NCI-H1105 (cell line): ENCODE measurements at regions not wholly inside any gene's neighbourhood (a gene's known extent, or its start where the extent isn't known, plus 50 kb on each side); places are given as distances from the start of the nearest gene placed in this dataset.

Source experiments
- DNase-seq: peaks from one replicate; lab custom pipeline; 2025; lab: John Stamatoyannopoulos, UW

DNA sequence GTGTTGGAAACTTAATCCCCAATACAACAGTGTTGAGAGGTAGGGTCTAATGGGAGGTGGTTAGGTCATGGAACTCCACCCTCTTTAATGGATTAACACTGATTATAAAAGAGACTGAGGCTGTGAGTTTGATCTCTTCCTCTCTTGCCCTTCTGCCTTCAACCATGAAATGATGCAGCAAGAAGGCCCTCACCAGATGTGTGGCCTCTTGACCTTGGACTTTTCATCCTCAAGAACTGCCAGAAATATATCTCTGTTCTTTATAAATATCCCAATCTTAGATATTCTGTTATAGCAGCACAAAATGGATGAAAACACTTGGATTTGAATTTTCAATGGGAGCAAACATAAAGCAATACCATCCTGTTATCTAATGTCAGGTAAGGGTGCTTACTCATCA lies 67.6 kb downstream of the NMUR2 start:
- no peak for DNase-seq

DNA sequence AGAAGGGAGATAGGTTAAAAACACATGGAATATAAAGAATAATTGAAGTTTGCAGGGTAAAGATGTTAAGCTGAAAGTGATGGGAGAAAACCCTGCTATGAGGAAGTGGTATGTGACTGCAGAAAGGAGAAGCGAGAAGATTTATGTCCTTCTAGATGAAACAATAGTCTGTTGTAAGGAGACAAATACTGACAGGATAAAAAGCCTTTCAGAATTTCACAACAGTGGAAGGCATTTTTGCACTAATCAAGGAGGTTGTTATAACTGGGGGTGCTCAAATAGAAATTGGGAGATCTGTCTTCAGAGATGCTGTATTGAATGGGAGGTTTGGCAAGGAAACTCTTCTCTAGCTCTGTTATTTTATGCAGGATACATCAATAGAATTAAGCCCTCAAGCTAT lies 69.6 kb downstream of the NMUR2 start:
- no peak for DNase-seq

DNA sequence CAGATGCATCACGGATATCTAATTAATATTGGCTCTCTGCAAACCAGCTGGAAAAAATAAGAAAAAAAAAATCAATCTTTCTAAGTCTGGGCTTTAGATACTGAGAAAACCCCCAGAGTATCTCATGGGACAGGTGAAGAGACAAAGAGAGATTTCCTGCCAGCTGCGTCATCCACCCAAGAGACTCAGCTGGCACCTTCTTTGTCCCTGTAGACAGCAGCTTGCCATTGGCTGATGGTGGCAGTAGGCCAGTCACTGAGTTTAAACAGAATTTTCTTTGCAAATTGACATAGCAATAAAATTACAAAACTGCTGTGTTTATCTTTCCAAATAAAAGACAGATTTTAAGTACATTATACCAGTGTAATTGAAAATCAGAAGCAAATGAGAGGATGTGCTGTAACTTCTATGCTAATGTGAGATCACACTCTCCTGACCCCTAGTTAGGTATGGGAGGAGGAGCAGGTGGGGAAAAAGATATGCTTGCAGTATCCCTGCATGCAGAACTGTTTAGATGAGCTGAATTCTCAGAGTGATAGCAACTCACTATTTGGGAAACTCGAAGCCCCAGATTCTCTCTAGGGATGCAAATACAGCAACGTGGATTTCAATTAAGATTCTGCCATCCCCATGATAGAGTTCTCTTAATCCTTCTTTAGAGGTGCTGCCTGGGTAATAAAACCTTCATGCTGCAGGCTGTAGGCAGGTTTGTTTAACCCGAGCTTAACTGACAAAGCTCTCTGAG lies 72.2 kb downstream of the NMUR2 start:
- DNase-seq = no peak

DNA sequence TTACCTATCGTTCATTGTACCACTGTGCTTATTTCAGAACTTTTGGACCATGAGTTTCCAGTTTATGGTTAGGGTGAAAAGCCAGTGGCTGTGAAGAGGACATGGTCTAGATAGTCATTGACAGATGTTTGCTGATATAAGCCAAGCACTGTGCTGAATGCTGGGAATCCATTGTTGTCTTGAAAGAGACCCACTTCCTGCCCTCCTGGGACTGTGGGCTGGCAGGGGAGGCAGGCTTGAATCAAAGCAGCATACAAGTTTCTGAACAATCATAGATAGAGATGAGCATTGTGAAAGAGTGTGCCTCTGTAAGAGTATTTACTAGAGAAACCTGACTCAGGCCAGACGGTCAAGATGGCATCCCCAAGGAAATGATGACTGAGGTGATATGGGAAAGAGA lies 73.4 kb downstream of the NMUR2 start:
- DNase-seq = no peak

DNA sequence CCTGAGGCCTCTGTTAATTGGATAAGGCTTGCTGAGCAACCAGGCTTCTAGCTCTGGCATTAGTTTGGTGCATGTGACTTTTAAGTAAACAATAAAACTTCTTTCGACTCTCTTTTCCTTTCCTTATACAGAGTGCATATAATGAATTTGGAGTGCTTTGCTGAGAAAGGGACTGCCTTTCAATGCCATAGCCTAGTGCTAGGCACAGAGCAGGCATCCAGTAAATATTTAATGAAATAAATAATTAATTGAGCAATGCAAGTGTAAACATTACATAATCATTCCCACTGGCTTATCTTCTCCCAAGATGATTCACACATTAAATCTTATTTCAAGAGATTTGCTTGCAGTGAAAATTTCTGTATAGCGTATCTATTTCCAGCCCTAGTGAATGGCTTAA lies 74.1 kb downstream of the NMUR2 start:
- DNase-seq = no peak

DNA sequence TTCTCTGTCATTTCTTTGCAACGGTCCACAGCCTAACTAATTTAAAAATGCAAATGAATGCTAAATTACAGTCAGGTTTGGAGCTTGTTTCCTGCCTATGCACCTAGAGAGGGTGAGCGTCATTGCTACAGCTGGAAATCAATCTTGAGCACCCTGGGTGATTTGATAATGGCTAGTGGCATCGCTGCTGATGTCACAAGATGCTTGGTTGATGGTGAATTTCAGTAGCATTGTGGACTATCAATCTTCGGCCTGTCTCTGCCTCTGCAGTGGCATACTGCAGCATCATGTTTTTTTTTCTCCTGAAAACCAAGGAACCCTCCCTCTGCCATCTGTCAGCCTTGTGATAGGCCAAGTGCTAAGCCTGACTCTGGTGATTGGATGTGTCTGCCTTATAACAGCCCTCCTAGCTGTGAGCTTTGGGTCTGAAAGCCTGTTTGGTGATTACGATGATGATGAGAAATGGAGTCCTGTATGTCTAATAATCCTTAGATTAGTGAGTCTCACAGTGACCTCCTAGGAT lies 75.3 kb downstream of the NMUR2 start:
- DNase-seq = no peak

DNA sequence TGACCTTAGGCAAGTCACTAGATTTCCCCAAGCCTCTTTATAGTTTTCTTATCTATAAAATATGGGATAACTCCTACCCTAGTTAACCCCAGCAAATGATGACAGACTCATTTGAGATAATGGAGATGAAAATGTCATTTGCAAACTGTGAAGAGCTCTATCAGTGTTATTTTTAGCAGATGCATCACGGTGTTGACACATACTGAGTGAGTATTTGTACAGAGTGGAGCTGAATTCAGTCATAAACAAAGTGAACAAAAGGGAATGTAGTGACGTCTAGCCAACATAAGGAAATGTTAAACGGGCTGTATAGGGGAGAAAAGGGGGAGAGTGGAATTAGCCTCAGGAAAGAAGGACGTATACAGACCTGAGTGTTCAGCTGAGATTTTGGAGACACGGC lies 75.9 kb downstream of the NMUR2 start:
- no peak for DNase-seq

DNA sequence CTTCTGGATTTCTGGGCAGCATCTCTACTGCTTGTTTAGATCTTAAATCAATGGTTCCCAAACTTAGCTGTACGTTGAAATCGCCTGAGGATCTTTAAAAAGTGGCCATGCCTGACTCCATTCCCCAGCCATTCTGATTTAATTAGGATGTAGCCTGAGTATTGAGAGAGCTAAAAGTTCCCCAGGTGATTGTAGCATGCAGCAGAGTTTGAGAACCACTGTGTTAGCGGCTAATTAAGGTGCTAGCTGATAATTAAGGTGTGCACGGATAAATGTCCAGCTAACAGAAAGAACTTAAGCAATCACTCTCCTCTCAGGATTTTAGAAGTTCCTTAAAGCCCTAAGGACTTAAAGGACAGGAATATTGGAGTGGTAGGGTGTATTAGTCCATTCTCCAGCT lies 89.1 kb downstream of the NMUR2 start:
- DNase-seq = no peak

DNA sequence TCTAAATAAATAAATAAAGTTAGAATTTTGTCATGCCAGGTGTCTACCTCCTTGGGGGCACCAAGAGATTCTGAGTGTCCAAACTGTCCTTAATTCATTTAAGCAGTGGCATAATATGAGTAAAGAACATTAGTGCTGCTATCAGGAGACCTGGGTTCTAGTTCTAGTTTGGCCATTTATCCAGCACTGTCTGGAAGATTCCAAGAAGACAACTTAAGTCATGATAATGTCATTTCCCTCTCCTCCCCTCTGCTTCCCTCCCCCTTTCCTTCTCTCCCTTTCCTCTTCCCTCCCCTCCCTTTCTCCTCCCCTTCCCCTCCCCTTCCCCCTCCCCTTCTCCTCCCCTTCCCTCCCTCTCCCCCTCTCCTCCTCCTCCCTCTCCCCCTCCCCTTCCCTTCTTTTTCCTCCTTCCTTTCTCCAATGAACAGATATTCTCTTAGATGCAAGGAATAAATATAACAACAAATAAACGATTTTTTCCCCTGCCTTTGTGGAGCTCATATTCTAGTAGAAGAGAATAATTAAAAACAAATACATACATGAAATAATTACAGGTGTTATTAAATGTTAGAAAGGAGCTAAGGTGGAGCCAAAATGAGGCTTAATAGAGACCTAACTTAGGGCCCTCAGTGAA lies 90.8 kb downstream of the NMUR2 start:
- no peak for DNase-seq

DNA sequence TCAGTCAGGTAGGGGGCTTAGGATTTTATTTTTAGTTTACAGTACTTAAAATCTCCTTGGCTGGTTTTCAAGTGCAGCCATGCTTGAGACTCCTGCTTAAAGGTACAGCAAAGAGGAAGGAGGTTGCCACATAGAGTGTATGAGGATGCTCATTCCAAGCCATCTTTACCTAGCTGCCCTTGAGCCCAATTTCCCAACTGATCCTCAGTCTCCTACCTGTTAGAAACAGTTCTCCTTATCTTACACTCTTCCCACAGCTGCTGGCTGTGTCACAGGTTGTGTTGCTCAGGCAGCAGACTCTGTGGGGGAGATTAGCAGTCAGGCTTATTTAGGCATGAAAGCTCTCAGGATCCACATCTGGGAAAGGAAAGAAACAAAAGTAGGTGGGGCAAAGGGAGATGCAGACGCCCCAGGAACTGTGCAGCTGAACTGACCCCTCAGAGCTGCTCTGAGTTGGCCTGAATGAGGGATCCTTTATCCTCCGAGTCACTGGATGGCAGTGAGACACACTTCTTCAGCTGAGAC lies 95.1 kb downstream of the NMUR2 start:
- DNase-seq = no peak

DNA sequence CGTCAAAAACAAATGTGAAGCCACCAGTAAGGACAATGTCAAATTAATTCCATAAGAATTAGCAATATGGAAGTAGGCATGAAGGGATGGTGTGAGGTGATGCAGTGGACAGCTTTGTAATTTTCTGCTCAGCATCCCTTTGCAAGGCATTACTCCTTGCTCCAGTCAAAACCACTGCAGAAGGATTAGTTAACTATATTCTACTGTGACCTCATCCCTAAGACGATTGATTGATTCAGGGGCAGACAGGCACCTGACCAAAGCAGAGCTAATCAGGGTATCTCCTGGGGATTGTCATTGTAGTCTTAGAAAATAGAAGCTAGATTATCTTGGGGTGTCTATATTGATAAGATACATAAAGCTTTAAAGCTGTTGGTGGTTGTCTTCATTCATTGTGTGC lies 98.7 kb downstream of the NMUR2 start:
- no peak for DNase-seq

DNA sequence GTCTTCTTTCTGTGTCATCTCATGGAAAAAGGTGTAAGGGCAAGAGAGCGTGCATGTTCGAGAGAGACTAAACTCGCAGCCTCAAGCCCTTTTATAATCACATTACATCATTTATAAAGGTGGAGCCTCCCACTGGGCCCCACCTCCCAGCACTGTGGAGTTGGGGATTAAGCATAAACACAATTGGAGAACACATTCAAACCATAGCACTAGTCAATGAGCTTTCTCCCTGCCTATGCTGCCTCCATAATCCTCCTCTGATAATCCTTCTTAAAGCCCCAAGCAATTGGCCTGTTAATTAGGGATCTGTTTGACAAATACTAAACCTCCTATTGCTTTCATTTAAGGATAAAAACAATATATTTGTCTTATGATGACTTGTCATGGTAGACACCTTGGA lies 99.6 kb downstream of the NMUR2 start:
- no peak for DNase-seq

DNA sequence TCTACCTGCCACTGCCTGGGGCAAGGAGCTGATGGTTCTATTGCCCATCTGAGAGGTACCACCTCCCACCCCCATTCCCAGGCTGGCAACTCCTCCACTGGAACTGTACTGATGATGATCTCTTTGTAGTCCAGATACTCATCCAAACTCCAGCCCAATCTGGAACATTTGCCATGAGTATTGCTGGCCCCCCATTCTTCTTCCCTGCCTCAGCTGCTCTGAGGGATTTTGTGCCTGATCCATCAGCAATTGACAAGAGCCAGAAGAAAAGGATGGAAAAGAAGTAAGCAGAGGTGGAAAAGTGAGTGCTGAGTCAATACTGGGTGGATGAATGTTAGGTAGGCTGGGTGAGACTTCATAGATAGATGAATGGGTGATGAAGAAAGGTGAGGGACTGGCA lies 101.2 kb downstream of the NMUR2 start:
- DNase-seq = no peak

DNA sequence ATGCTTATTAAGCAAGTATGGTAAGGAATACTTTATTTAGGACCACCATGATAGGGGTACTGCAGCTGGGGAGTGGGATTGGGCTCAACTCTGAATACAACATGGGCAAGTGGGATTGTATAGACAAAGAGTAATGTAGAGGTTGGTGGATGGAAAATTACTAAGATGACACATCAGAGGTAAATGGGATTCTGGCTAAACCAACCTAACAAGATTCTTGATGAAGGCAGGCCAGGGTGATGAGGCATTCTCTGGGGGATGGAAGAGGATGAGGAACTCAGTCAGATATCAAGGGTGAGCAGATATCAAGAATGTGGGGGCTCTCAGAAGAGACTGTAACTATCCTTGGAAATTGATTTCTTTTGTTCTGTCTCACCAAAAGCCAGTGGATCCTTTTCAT lies 107.2 kb downstream of the NMUR2 start:
- DNase-seq = no peak

DNA sequence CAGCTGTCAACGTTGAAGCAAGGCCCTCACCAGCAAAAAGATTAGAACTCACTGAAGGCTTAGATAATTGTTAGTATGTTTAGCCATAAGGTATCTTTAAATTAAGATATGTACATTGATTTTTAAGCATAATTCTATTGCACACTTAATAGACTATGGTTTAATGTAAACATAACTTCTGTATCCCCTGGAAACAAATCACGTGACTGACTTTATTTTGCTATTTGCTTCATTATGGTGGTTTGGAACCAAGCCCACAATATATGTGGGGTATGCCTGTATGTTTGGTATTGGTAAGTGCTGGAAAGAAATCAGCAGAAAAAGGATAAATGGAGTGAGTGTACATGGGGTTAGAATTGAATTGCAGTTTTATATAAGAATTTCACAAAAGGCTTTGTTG lies 111.9 kb downstream of the NMUR2 start:
- no peak for DNase-seq

DNA sequence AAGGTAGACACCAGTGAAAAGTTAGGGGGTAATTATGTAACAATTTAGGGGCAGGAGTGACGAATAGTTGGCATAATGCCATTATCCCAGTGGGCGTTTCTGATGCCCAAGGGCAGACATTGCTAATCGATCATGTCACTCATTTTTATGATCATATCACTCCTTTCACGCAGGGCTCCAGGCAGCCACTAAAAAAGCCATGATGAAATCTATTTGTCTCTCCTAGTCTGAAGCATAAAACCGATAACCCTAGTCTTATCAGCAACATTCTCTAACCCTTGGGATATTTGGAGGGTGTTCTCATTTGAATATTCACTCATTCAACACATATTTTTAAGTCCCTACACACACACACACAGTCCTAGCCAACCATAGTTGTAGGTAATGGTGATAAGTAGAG lies 114.9 kb downstream of the NMUR2 start:
- no peak for DNase-seq

DNA sequence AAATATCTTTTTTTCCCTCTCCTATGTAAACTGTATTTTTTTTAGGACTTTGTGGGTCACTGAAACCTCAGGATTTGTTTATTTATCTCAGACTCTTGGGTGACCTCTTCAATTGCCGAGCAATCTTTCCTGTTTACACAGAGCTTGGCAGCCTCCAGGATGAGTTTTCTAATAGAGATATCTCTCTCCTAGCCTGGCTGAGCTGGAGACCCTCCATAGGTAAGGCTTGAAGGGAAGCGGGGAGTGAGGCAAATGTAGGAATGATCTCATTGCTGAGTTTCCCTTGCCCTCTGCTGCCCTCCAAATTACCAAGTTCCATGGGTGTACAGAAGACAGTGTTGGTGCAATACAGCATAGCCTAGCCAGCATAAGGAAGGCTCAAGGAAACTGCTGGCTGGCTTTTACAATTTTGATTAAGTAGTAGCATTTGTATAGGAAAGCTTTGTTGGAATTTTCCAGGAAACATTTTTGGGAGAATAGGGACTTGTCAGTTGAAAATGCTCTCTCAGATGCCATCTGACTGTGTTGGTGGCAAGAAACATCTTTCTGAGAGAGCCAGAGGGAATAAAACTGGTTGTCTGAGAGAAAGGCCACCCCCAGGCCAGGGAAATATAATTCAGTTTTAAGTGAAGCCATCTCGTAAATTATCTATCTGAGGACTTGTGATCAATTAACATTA lies 116.0 kb downstream of the NMUR2 start:
- no peak for DNase-seq

DNA sequence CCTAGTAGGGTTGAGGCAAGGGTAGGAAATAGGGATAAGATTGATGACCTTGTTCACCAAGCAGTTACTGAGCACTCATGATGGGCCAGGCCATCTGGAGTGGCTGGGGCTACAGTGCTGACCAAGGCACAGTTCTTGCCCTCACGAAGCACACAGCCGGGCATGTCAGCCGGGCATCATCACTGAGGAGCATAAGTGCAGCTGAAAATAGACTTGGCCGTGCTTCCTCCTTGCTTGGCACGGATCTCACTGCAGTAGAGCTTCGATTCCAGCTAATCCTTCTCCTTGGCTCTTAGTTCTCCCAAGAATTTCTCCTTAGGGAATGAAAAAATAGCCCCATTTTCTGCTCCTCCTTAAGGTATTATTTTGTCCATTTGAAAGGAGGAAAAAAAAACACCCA lies 116.6 kb downstream of the NMUR2 start:
- no peak for DNase-seq

DNA sequence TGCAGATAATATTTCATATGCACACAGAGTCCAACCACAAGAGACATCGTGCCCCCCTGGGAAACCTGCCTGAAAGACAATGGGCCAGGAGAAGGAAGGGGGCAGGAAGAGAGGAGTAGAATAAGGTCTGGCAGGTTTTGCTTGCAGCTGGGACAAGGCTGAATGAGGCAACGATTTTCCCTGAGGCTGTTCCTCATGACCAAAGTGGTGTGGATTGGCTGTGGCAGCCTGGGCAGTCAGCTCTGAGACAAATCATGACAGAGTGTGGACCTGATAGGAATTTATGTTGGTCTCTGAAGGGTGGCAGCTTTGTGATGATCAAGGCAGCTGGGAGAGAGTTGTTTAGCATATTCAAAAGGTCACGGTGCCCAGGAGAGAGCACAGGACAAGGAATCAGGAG lies 119.3 kb downstream of the NMUR2 start:
- DNase-seq = no peak

DNA sequence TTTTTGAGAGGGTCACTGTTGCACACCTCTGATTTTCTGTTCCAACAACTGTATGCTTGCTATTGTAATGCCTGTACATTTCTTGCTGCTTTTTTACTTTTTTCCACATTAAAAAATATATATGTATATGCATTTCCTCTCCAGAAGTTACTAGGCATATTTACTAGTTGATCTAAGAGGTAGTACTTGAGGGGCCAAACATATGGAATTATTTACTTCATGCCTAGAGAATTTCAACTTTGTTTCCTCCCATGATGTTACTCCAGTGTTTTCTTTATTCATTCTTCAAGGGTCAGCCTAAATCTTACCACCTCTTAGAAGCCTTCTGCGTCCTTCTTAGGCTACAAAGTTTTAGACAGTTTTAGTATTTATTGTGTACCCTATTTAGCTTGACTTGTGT lies 122.7 kb downstream of the NMUR2 start:
- no peak for DNase-seq

DNA sequence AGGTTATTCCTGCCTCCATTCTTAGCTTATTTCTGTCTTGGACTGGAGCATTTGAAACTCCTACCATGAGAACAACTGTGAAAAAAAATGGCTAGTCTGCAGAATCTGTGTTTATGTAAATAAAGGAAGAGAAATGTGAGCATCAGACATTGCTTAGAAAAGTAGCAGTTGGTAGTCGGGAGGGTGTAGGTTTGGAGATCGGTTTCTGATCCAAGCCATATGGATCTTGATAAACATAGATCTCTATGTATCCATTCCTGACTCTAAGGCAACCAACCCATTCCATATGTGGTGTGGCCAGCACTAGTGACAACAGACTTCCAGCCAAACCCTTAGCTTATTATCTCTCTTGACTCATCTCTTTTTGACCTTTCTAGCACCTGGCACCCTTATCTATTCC lies 127.1 kb downstream of the NMUR2 start:
- no peak for DNase-seq

DNA sequence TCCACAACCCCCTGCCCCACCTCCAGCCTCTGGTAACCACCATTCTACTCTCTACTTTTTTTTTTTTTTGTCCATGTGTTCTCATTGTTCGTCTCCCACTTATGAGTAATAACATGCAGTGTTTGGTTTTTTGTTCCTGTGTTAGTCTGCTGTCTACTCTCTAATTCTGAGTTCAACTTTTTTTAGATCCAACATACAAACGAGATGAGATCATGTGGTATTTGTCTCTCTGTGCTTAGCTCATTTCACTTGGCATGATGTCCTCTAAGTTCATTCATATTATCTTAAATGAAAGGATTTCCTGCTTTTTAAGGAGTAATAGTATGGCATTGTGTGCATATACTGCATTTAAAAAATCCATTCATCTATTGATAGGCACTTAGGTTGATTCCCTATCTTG lies 130.9 kb downstream of the NMUR2 start:
- no peak for DNase-seq

DNA sequence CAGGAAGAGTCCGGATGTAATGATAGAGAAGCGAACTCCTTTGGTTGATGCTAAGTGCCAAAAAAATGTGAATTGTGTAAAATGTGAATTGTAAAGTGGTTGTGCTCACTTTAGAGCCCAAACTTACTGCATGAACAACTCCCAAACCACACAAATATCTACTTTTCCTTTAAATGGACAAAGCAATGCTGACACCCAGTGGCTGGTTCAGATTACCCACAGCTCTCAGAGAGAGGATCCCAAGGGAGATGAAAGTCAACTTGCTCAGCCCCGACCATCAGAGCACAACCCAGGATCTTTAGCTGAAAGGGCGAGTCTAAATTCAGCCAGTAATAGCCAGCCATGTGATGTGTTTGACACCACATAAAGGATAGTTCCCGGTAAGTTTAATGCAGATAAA lies 133.7 kb downstream of the NMUR2 start:
- DNase-seq = no peak
